NCI-H2029 treated with DMSO at 0.1 percent for 48 hours (cell line): ENCODE measurements at regions not wholly inside any gene's neighbourhood (a gene's known extent, or its start where the extent isn't known, plus 50 kb on each side); places are given as distances from the start of the nearest gene placed in this dataset.

ENCODE experiments used
- DNase-seq: peaks from one replicate; lab custom pipeline; 2025; lab: John Stamatoyannopoulos, UW

- DNase-seq, result no peak
Observed at GRCh38 chr10:75294518-75294865, 58.7 kb upstream of the COMTD1 start.

GRCh38 chr10:75294031-75294437, 58.3 kb upstream of the COMTD1 start:
- DNase-seq, result no peak

GRCh38 chr10:75293446-75293820, 57.7 kb upstream of the COMTD1 start:
- DNase-seq, result no peak

GRCh38 chr10:75292794-75293445, 57.2 kb upstream of the COMTD1 start:
- DNase-seq, result no peak

- DNase-seq, result no peak
Observed at GRCh38 chr10:75291805-75292204, 56.0 kb upstream of the COMTD1 start.

- DNase-seq, result no peak
Observed at GRCh38 chr10:75288140-75288711, 52.5 kb upstream of the COMTD1 start.

- DNase-seq, result no peak
Observed at GRCh38 chr10:75287697-75288096, 51.9 kb upstream of the COMTD1 start.

- no peak for DNase-seq
Observed at GRCh38 chr10:75286901-75287300, 51.1 kb upstream of the COMTD1 start.
